ENCODE measurements at regions not wholly inside any gene's neighbourhood (a gene's known extent, or its start where the extent isn't known, plus 50 kb on each side); places are given as distances from the start of the nearest gene placed in this dataset.

GRCh38 chr5:155126573-155126972, 113.0 kb downstream of the KIF4B start:
- no peak for TF ChIP-seq POLR2A (IDR thresholded peaks at IDR 0.05)
- no peak for TF ChIP-seq CTCF (IDR thresholded peaks at IDR 0.05)
